Spleen (tissue), 11 donors: ENCODE measurements at regions not wholly inside any gene's neighbourhood (a gene's known extent, or its start where the extent isn't known, plus 50 kb on each side); places are given as distances from the start of the nearest gene placed in this dataset.

Experiments used
- DNase-seq: peaks from one replicate; pipeline ENCODE4 v3.0.0-alpha.2; 2020
- H3K27ac ChIP-seq, 8 donors: fragments of 200-600 bp; sonication (generic) in 7 of 8; 1 replicate in 4 of 8; 2 replicates in 4 of 8; pipeline versions ENCODE4 v1.5.0 to v1.8.0; 2016 to 2021; ENCODE audit warnings: inconsistent platforms in 4 of 8, mild to moderate bottlenecking in 4 of 8, moderate library complexity in 1 of 8
- H3K27me3 ChIP-seq, 7 donors: fragments of 200-600 bp; sonication (generic) in 6 of 7; replicated peaks in 1 of 7; 1 replicate in 4 of 7; 2 replicates in 3 of 7; pipeline versions ENCODE4 v1.5.0 to v1.8.0; 2016 to 2021; ENCODE audit warnings: inconsistent platforms in 3 of 7, mild to moderate bottlenecking in 1 of 7
- H3K36me3 ChIP-seq, 6 donors: fragments of 200-600 bp; sonication (generic) in 5 of 6; 1 replicate in 4 of 6; 2 replicates in 2 of 6; pipeline versions ENCODE4 v1.5.0 to v1.8.0; 2016 to 2021; ENCODE audit warnings: inconsistent platforms in 2 of 6
- H3K4me1 ChIP-seq, 6 donors: fragments of 200-600 bp; sonication (generic) in 5 of 6; 1 replicate in 3 of 6; 2 replicates in 3 of 6; pipeline versions ENCODE4 v1.5.0 to v1.8.0; 2016 to 2021; ENCODE audit warnings: inconsistent platforms in 3 of 6
- H3K4me3 ChIP-seq, 8 donors: fragments of 200-600 bp; sonication (generic) in 7 of 8; 1 replicate in 4 of 8; 2 replicates in 4 of 8; pipeline versions ENCODE4 v1.5.0 to v1.8.0; 2016 to 2021; ENCODE audit warnings: inconsistent platforms in 4 of 8, mild to moderate bottlenecking in 4 of 8, moderate library complexity in 2 of 8
- H3K9me3 ChIP-seq, 8 donors: fragments of 200-600 bp; sonication (generic) in 7 of 8; 1 replicate in 4 of 8; 2 replicates in 4 of 8; pipeline versions ENCODE4 v1.5.0 to v1.8.0; 2016 to 2021; ENCODE audit warnings: inconsistent platforms in 4 of 8
- POLR2A ChIP-seq, 3 donors: fragments of 450-650 bp; IDR thresholded peaks; one replicate each; pipeline ENCODE4 v1.5.1; 2017; ENCODE audit warnings: antibody characterized with exemption in 3 of 3, mild to moderate bottlenecking in 1 of 3
- POLR2AphosphoS5 ChIP-seq, 3 donors: sonication (generic); formaldehyde crosslinking; IDR thresholded peaks; one replicate each; pipeline ENCODE4 v1.5.1; 2017; ENCODE audit warnings: antibody characterized with exemption in 3 of 3
- WGBS, 5 donors: extraction: QIAGEN DNeasy Blood & Tissue Kit in 3 of 5; methylation state at CpG; one replicate each; pipeline versions ENCODE4 v1.1.5 to v1.1.7; 2013 to 2018; 5-methylcytosine and 5-hydroxymethylcytosine counted together
- intact Hi-C: fragments of 100-400 bp; cut with DNase I; formaldehyde crosslinking; loops from one replicate; pipeline ENCODE4 v1.15.0; 2023; ENCODE audit warnings: low total_unique reads
- TF ChIP-seq, protein P1 (sequence below), 11 experiments: fragments of 200-600 bp in 7 of 11; fragments of 450-650 bp in 4 of 11; sonication (generic) in 4 of 11; IDR thresholded peaks in 8 of 11; conservative IDR thresholded peaks in 3 of 11; 1 replicate in 7 of 11; 2 replicates in 4 of 11; pipeline versions ENCODE4 v1.4.0 to v1.8.0; 2016 to 2021; ENCODE audit warnings: antibody characterized with exemption in 11 of 11, inconsistent platforms in 4 of 11, mild to moderate bottlenecking in 1 of 11
- donor health status: healthy with polysubstance abuse.
- donor health status: DM: no; HTN: no; CAD: no; lungs with moderate emphysema.
- donor health status: DM: no; HTN: no; CAD: no.
- donor health status: Bipolar disorder and iron deficiency.
- donor health status: healthy.
- donor health status: DM: no; HTN: no; CAD: no.
- donor health status: DM: yes; HTN: yes; CAD: no.

DNA sequence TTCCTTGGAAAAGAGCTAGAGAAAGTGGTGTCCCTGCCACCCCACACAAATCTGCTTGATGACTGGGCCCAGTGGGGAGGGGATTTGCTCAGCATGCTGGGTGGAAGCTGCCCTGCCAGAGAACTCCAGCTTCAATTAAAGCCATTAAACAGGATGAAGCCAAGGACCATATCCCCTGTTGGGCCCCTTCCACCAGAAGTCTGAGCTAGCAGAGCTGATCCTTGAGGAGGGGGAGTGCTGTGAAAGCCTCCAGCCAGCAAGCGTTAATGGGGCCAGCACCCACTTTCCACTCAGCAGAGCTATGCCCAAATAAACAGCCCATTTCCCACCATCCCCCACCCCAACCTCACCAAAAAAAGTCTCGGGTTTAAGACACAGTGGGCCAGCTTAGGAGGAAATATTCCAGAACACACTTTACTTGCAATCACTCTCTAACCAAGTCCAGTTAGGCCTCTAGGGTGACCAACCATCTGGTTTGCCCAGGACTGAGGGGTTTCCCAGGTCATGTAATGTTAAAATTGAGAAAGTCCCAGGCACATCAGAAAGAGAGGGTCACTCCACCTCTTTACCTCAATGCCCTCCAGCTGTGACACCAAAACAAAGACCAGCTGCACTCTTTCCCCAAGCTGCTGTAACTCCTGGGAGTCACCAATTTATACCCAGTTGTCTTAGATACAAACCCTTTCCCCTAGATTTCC lies 132.3 kb downstream of the FOXI3 start:
- Histone ChIP-seq H3K9me3 (peaks cover 0 to 14% (median 0%) of the 10 kb centered on the region in 8 donors), H3K4me3 (no peak overlapping the region), H3K27me3 (peaks cover 0 to 33% (median 0%) of the 10 kb centered on the region in 7 donors), H3K27ac (no peak overlapping the region), H3K36me3 (no peaks in the 10 kb centered on the region), H3K4me1 (no peaks in the 10 kb centered on the region)
- TF ChIP-seq POLR2A (IDR thresholded peaks at IDR 0.05) = no peak
- TF ChIP-seq POLR2AphosphoS5 (IDR thresholded peaks at IDR 0.05) = no peak
- TF ChIP-seq, protein P1, sequence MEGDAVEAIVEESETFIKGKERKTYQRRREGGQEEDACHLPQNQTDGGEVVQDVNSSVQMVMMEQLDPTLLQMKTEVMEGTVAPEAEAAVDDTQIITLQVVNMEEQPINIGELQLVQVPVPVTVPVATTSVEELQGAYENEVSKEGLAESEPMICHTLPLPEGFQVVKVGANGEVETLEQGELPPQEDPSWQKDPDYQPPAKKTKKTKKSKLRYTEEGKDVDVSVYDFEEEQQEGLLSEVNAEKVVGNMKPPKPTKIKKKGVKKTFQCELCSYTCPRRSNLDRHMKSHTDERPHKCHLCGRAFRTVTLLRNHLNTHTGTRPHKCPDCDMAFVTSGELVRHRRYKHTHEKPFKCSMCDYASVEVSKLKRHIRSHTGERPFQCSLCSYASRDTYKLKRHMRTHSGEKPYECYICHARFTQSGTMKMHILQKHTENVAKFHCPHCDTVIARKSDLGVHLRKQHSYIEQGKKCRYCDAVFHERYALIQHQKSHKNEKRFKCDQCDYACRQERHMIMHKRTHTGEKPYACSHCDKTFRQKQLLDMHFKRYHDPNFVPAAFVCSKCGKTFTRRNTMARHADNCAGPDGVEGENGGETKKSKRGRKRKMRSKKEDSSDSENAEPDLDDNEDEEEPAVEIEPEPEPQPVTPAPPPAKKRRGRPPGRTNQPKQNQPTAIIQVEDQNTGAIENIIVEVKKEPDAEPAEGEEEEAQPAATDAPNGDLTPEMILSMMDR (IDR thresholded peaks at IDR 0.05 in 8 of 11, conservative IDR thresholded peaks at IDR 0.05 in 3 of 11) = no peak
- intact Hi-C loops = no loop called here
- 64 to 88% (median 67%) methylated on average over 1 to 2 of the region's 2 CpGs for WGBS, 5 donors
- DNase-seq = no peak

GRCh38 chr2:88318956-88319330 lies 133.6 kb downstream of the FOXI3 start:
- no peak for TF ChIP-seq POLR2A (IDR thresholded peaks at IDR 0.05)
- TF ChIP-seq, protein P1 (IDR thresholded peaks at IDR 0.05 in 8 of 11, conservative IDR thresholded peaks at IDR 0.05 in 3 of 11) = no peak
- TF ChIP-seq POLR2AphosphoS5 (IDR thresholded peaks at IDR 0.05) = no peak
- Histone ChIP-seq H3K27me3 (peaks cover 0 to 32% (median 0%) of the 10 kb centered on the region in 7 donors), H3K27ac (no peak overlapping the region), H3K36me3 (no peaks in the 10 kb centered on the region), H3K4me1 (no peaks in the 10 kb centered on the region), H3K4me3 (no peak overlapping the region), H3K9me3 (peaks cover 0 to 14% (median 4%) of the 10 kb centered on the region in 8 donors)
- DNase-seq = no peak
- intact Hi-C loops = no loop called here
- 63 to 79% (median 75%) methylated on average over 5 of the region's 5 CpGs for WGBS, 5 donors

DNA sequence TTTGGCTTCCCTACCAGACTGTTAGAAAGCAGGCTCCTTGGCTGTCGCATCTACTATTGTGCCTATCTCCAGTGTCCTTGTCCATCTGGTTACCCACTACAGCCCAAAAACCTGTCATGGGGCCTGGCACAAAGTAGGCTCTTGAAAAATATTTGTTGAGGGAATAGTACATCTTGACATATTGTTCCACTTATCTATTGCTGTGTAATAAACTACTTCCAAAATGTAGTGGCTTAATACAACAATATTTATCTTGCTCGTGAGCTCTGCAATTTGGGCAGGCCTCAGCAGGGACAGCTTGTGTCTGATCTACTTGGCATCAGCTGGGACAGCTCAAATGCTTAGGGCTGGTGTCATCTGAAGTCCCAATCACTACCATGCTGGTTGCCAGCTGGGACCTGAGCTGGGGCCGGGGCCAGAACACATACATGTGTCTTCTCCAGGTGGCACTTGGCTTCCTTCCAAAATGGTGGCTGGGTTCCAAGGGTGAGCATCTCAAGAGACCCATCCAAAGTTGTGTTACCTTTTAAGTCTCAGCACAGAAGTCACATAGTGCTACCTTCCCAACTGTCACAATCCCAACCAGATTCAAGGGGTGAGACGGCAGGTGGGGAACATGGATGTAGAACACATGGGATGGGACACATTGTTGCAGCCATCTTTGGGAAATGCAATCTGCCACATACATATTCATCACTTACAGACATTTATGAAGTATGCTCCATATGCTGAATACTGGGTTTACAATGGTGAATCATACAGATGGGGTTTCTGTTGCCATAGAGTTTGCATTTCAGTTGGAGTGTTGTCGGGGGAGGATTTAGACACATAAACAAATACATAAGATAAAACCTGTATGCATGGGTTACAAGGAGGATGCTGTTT lies 134.2 kb downstream of the FOXI3 start:
- H3K27me3 ChIP-seq = peaks cover 0 to 27% (median 0%) of the 10 kb centered on the region in 7 donors
- no peaks in the 10 kb centered on the region for H3K36me3 ChIP-seq
- H3K4me1 ChIP-seq = no peaks in the 10 kb centered on the region
- no peak for DNase-seq
- intact Hi-C loops = no loop called here
- H3K27ac ChIP-seq = no peak overlapping the region
- WGBS, 5 donors = 87 to 92% (median 91%) methylated on average over 3 to 5 of the region's 5 CpGs
- TF ChIP-seq POLR2AphosphoS5 (IDR thresholded peaks at IDR 0.05) = no peak
- TF ChIP-seq, protein P1 (IDR thresholded peaks at IDR 0.05 in 8 of 11, conservative IDR thresholded peaks at IDR 0.05 in 3 of 11) = no peak
- TF ChIP-seq POLR2A (IDR thresholded peaks at IDR 0.05) = no peak
- H3K4me3 ChIP-seq = no peak overlapping the region
- H3K9me3 ChIP-seq = peaks cover 0 to 14% (median 4%) of the 10 kb centered on the region in 8 donors

DNA sequence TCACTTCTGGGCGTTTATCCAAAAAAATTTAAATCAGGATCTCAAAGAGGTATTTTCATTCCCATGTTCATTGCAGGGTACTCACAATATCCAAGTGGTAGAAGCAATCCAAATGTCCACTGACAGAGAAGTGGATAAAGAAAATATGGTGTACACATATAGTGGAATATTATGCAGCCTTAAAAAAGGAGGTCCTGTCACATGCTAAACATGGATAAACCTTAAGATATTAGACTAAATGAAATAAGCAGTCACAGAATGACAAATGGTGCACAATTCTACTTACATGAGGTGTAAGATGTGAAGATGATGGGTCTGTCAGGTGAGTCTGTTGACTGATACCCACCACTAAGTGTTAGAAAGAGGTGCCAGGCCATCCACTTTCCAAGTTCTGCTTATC lies 140.6 kb downstream of the THNSL2 start:
- Histone ChIP-seq H3K36me3 (no peaks in the 10 kb centered on the region), H3K4me1 (no peaks in the 10 kb centered on the region), H3K9me3 (peaks cover 0 to 24% (median 14%) of the 10 kb centered on the region in 8 donors), H3K4me3 (no peak overlapping the region), H3K27ac (no peak overlapping the region), H3K27me3 (no peaks in the 10 kb centered on the region)
- TF ChIP-seq POLR2A (IDR thresholded peaks at IDR 0.05) (no peak), POLR2AphosphoS5 (IDR thresholded peaks at IDR 0.05) (no peak)
- TF ChIP-seq, protein P1 (IDR thresholded peaks at IDR 0.05 in 8 of 11, conservative IDR thresholded peaks at IDR 0.05 in 3 of 11) = no peak
- intact Hi-C loops = no loop called here
- 84 to 96% (median 86%) methylated on average over 1 of the region's 1 CpG for WGBS, 5 donors
- DNase-seq = no peak
